SK-N-MC (cell line): ENCODE measurements at regions not wholly inside any gene's neighbourhood (a gene's known extent, or its start where the extent isn't known, plus 50 kb on each side); places are given as distances from the start of the nearest gene placed in this dataset.

Experiments
- EZH2 ChIP-seq: fragments of 200-600 bp; sonication (generic); IDR thresholded peaks from one replicate; pipeline ENCODE4 v1.6.1; 2017; ENCODE audit warnings: antibody characterized with exemption
- POLR2AphosphoS5 ChIP-seq: IDR thresholded peaks from 2 replicates; pipeline ENCODE4 v1.6.1; 2012; ENCODE audit warnings: mild to moderate bottlenecking, low read depth, low read length, borderline replicate concordance

DNA sequence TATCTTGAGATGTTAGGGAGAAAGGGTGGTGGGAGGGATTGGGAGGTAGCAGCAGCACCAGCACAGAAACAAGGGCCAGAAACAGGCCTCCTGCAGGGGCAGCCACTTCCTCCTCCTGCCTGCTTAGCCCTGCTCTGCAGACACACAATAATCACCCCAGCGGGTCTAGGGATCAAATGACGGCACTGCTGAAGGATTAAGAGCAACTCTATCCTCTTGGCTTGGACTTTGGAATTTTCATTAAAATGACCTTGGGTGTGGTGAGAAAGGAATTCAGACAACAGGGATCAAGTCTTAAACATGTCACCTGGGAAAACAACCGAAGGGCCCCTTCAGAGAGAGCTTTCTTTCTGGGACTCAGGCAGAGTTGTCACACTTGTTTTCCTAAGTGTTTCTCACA, 353.4 kb downstream of the SPRY1 start:
- TF ChIP-seq EZH2 (no peak), POLR2AphosphoS5 (no peak)
